Smooth muscle cell (in vitro differentiated cells): ENCODE measurements at regions not wholly inside any gene's neighbourhood (a gene's known extent, or its start where the extent isn't known, plus 50 kb on each side); places are given as distances from the start of the nearest gene placed in this dataset.

Experiments used
- DNase-seq: peaks from one replicate; lab custom pipeline; 2025; ENCODE audit not compliant: unreplicated experiment; lab: John Stamatoyannopoulos, UW
- H2AFZ ChIP-seq: fragments of 200-600 bp; sonication (generic); 2 replicates; pipeline ENCODE4 v1.6.0; 2016; ENCODE audit warnings: antibody characterized with exemption, low read depth, mild to moderate bottlenecking
- H3F3A ChIP-seq: fragments of 200-600 bp; sonication (generic); 2 replicates; pipeline ENCODE4 v1.6.0; 2017; ENCODE audit warnings: antibody characterized with exemption, low read depth
- H3K27ac ChIP-seq: fragments of 200-600 bp; sonication (generic); 2 replicates; pipeline ENCODE4 v1.5.1; 2016; ENCODE audit warnings: low read depth, mild to moderate bottlenecking
- H3K27me3 ChIP-seq: fragments of 200-600 bp; sonication (generic); 2 replicates; pipeline ENCODE4 v1.6.1; 2016; ENCODE audit warnings: low read depth, mild to moderate bottlenecking
- H3K36me3 ChIP-seq: fragments of 200-600 bp; sonication (generic); 2 replicates; pipeline ENCODE4 v1.5.1; 2016; ENCODE audit warnings: low read depth
- H3K4me1 ChIP-seq: fragments of 200-600 bp; sonication (generic); 2 replicates; pipeline ENCODE4 v1.5.1; 2016; ENCODE audit warnings: low read depth
- H3K4me2 ChIP-seq: fragments of 200-600 bp; sonication (generic); 2 replicates; pipeline ENCODE4 v1.6.0; 2016; ENCODE audit warnings: mild to moderate bottlenecking
- H3K4me3 ChIP-seq: fragments of 200-600 bp; sonication (generic); 2 replicates; pipeline ENCODE4 v1.5.1; 2016; ENCODE audit warnings: mild to moderate bottlenecking
- H3K79me2 ChIP-seq: fragments of 200-600 bp; sonication (generic); 2 replicates; pipeline ENCODE4 v1.6.0; 2016; ENCODE audit warnings: low read depth, mild to moderate bottlenecking
- H3K9ac ChIP-seq: fragments of 200-600 bp; sonication (generic); 2 replicates; pipeline ENCODE4 v1.6.0; 2016; ENCODE audit warnings: low read depth
- H3K9me3 ChIP-seq: fragments of 200-600 bp; sonication (generic); replicated peaks from 2 replicates; pipeline ENCODE4 v1.5.1; 2016; ENCODE audit warnings: low read depth
- H4K20me1 ChIP-seq: fragments of 200-600 bp; sonication (generic); 2 replicates; pipeline ENCODE4 v1.6.0; 2016; ENCODE audit warnings: low read depth
- WGBS: methylation state at CpG from one replicate; pipeline ENCODE4 v1.1.7; 2016; ENCODE audit warnings: low lambda C conversion rate; 5-methylcytosine and 5-hydroxymethylcytosine counted together
- TF ChIP-seq, protein P1 (sequence below): fragments of 200-600 bp; sonication (generic); IDR thresholded peaks from 2 replicates; pipeline ENCODE4 v1.5.1; 2017; ENCODE audit warnings: borderline replicate concordance, mild to moderate bottlenecking, antibody characterized with exemption; ENCODE audit not compliant: insufficient read depth, poor library complexity, severe bottlenecking

- H4K20me1 ChIP-seq, result no peaks in the 10 kb centered on the region
- 76% methylated on average over 5 of the region's 5 CpGs for WGBS
- no peak overlapping the region for H2AFZ ChIP-seq
- no peak for DNase-seq
- no peak overlapping the region for H3K27ac ChIP-seq
- H3K4me1 ChIP-seq, result no peaks in the 10 kb centered on the region
- H3K36me3 ChIP-seq, result no peaks in the 10 kb centered on the region
- TF ChIP-seq, protein P1, sequence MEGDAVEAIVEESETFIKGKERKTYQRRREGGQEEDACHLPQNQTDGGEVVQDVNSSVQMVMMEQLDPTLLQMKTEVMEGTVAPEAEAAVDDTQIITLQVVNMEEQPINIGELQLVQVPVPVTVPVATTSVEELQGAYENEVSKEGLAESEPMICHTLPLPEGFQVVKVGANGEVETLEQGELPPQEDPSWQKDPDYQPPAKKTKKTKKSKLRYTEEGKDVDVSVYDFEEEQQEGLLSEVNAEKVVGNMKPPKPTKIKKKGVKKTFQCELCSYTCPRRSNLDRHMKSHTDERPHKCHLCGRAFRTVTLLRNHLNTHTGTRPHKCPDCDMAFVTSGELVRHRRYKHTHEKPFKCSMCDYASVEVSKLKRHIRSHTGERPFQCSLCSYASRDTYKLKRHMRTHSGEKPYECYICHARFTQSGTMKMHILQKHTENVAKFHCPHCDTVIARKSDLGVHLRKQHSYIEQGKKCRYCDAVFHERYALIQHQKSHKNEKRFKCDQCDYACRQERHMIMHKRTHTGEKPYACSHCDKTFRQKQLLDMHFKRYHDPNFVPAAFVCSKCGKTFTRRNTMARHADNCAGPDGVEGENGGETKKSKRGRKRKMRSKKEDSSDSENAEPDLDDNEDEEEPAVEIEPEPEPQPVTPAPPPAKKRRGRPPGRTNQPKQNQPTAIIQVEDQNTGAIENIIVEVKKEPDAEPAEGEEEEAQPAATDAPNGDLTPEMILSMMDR, result no peak
- no peak overlapping the region for H3K9ac ChIP-seq
- H3K79me2 ChIP-seq, result no peaks in the 10 kb centered on the region
- H3F3A ChIP-seq, result no peaks in the 10 kb centered on the region
- no peaks in the 10 kb centered on the region for H3K27me3 ChIP-seq
- H3K9me3 ChIP-seq, result no peaks in the 10 kb centered on the region
- no peak overlapping the region for H3K4me2 ChIP-seq
- H3K4me3 ChIP-seq, result no peak overlapping the region
Observed at GRCh38 chr4:52253025-52253424, 201.9 kb downstream of the SPATA18 start.

DNA sequence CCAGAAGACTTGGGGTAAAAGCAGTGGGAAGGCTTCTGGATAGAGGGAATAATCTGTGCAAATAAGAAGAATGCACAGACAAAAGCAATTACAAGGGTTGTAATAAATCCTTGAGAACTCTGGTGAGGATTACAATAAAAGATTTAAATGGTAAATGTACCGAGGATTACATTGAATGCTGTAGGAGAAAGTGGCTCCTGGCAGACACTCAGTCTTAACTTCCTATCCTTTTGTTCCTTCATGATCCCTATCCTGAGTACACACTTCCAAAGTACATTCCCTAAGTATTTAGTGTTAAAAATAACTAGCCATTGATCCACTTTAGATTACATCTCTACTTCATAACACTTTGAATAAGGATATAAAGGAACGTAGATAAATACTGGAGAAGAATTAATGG is 205.4 kb downstream of the SPATA18 start:
- H3K9me3 ChIP-seq, result no peaks in the 10 kb centered on the region
- H3K27me3 ChIP-seq, result no peaks in the 10 kb centered on the region
- DNase-seq, result no peak
- no peak overlapping the region for H2AFZ ChIP-seq
- TF ChIP-seq, protein P1, result no peak
- 66% methylated on average over 2 of the region's 2 CpGs for WGBS
- H3K36me3 ChIP-seq, result no peaks in the 10 kb centered on the region
- H3K79me2 ChIP-seq, result no peaks in the 10 kb centered on the region
- H4K20me1 ChIP-seq, result no peaks in the 10 kb centered on the region
- H3K4me3 ChIP-seq, result no peak overlapping the region
- H3F3A ChIP-seq, result no peaks in the 10 kb centered on the region
- no peak overlapping the region for H3K4me2 ChIP-seq
- no peak overlapping the region for H3K27ac ChIP-seq
- H3K9ac ChIP-seq, result no peak overlapping the region
- H3K4me1 ChIP-seq, result no peaks in the 10 kb centered on the region

DNA sequence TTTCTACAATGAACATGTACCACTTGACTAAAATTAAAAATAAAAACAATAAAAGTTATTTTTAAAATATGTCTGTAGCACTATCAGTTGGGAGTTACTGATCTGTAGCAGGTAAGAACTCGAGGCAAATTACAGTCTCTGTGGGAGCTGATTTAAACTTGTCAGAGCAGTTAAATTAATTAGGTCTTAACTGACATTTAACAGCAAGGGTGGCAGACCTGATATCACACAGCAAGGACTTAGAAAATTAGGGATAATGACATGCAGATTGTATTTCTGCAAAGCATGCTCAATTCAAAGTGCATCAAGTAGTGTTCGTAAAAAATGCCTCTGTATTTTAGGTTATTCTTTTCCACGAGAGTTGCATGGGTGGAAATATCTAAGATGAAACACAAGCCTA is 208.9 kb downstream of the SPATA18 start:
- H3K27ac ChIP-seq, result no peak overlapping the region
- WGBS, result 65% methylated on average over 3 of the region's 3 CpGs
- TF ChIP-seq, protein P1, result no peak
- no peaks in the 10 kb centered on the region for H3K4me1 ChIP-seq
- H4K20me1 ChIP-seq, result no peaks in the 10 kb centered on the region
- H3K9ac ChIP-seq, result no peak overlapping the region
- no peaks in the 10 kb centered on the region for H3K9me3 ChIP-seq
- no peak overlapping the region for H3K4me2 ChIP-seq
- no peak overlapping the region for H2AFZ ChIP-seq
- H3K36me3 ChIP-seq, result no peaks in the 10 kb centered on the region
- H3K79me2 ChIP-seq, result no peaks in the 10 kb centered on the region
- no peak overlapping the region for H3K4me3 ChIP-seq
- no peaks in the 10 kb centered on the region for H3F3A ChIP-seq
- no peak for DNase-seq
- H3K27me3 ChIP-seq, result no peaks in the 10 kb centered on the region

DNA sequence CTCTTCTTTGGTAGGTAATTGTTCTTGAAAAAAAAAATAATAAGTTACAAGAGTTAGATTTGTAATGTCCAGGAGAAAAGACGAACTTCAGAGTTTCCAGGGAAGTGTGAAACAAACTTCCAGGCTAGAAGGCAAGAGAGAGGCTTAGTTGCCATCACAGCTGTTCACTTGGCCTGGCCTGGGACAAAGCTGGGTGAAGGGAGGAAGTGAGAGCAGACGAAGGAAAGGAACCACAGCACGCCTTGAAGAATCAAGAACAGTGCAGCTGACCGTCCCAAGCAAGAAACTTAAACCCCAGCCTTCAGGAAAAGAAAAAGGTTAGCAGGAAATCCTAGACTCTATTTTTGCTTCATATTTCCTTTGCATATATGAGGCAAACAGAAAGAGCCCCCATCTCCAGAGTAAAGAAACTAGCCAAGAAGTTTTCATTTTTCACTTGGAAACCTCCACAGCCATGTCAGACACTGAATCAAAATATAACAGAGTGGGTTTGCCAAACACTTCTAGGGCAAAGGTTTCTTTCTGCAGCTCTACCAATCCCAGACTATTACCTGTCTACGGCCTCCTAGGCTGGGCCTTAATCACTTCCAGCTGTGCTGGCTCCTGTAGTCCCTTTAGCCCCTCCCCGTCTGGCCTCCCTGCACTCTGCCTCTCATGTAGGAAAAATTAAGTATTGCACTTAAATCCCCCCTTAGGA is 209.6 kb downstream of the SPATA18 start:
- H3K36me3 ChIP-seq, result no peaks in the 10 kb centered on the region
- TF ChIP-seq, protein P1, result no peak
- H3K4me2 ChIP-seq, result no peak overlapping the region
- 59% methylated on average over 6 of the region's 6 CpGs for WGBS
- H3K9me3 ChIP-seq, result no peaks in the 10 kb centered on the region
- no peak overlapping the region for H3K9ac ChIP-seq
- no peak overlapping the region for H3K27ac ChIP-seq
- no peaks in the 10 kb centered on the region for H3K27me3 ChIP-seq
- no peak overlapping the region for H3K4me3 ChIP-seq
- H2AFZ ChIP-seq, result no peak overlapping the region
- DNase-seq, result no peak
- H3K79me2 ChIP-seq, result no peaks in the 10 kb centered on the region
- no peaks in the 10 kb centered on the region for H3K4me1 ChIP-seq
- no peaks in the 10 kb centered on the region for H4K20me1 ChIP-seq
- no peaks in the 10 kb centered on the region for H3F3A ChIP-seq
